Kasumi-1 (cell line): ENCODE measurements at regions not wholly inside any gene's neighbourhood (a gene's known extent, or its start where the extent isn't known, plus 50 kb on each side); places are given as distances from the start of the nearest gene placed in this dataset.

ENCODE experiments used
- DNase-seq, 2 experiments: peaks; one replicate each; lab custom pipeline; 2025; lab: John Stamatoyannopoulos, UW

DNA sequence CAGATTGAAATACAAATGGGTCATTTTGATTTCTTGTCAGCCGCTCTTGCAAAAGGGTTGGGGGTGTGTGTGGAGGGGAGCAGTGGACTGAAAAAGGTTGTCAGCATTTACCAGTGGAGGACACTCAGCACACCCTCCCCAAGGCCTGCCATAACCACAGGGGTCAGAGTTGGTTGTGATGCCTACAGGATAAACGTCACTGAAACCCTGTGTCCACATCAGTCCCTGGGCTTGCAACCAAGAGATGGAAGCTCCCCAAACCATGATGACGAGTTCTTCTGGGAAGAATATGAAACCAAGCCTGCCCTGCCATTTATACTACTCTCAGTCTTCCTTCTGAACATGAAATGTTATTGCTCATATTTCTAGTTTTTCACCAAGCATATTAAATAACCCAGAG lies 54.0 kb upstream of the UMPS start:
- DNase-seq = no peak

GRCh38 chr3:124679048-124679638 lies 51.1 kb upstream of the UMPS start:
- DNase-seq = no peak
